Suprapubic skin (tissue), 3 donors: ENCODE measurements at regions not wholly inside any gene's neighbourhood (a gene's known extent, or its start where the extent isn't known, plus 50 kb on each side); places are given as distances from the start of the nearest gene placed in this dataset.

Experiments
- CTCF ChIP-seq, 2 donors: fragments of 200-600 bp in 1 of 2; fragments of 450-650 bp in 1 of 2; sonication (generic) in 1 of 2; IDR thresholded peaks; one replicate each; pipeline ENCODE4 v1.5.1; 2016 to 2019; ENCODE audit warnings: antibody characterized with exemption in 2 of 2, mild to moderate bottlenecking in 1 of 2, moderate library complexity in 1 of 2
- POLR2AphosphoS5 ChIP-seq, 3 donors: sonication (generic); formaldehyde crosslinking; IDR thresholded peaks; one replicate each; pipeline ENCODE4 v1.6.1; 2017; ENCODE audit warnings: antibody characterized with exemption in 3 of 3

- no peak for TF ChIP-seq CTCF (IDR thresholded peaks at IDR 0.05)
- no peak for TF ChIP-seq POLR2AphosphoS5 (IDR thresholded peaks at IDR 0.05)
These were observed 529.3 kb downstream of the DMRTA1 start for GRCh38 chr9:22975951-22976350.
